H1 (cell line): ENCODE measurements at regions not wholly inside any gene's neighbourhood (a gene's known extent, or its start where the extent isn't known, plus 50 kb on each side); places are given as distances from the start of the nearest gene placed in this dataset.

Source experiments
- CBX5 ChIP-seq: fragments of 300-800, 300-1000 bp; sonication (generic); IDR thresholded peaks from 2 replicates; pipeline ENCODE4 v1.7.1; 2016; ENCODE audit warnings: antibody characterized with exemption, low read length, low read depth
- CEBPB ChIP-seq: IDR thresholded peaks from 2 replicates; pipeline ENCODE4 v1.6.1; 2012; ENCODE audit warnings: low read depth, low read length
- CHD7 ChIP-seq: fragments of 300-600 bp; sonication (generic); IDR thresholded peaks from 2 replicates; pipeline ENCODE4 v1.7.1; 2012; ENCODE audit warnings: low read length, moderate library complexity, mild to moderate bottlenecking, inconsistent platforms; ENCODE audit not compliant: insufficient replicate concordance
- EGR1 ChIP-seq: IDR thresholded peaks from 2 replicates; pipeline ENCODE4 v1.6.1; 2011; ENCODE audit warnings: low read depth, low read length, borderline replicate concordance
- HDAC6 ChIP-seq: IDR thresholded peaks from one replicate; pipeline ENCODE4 v1.7.1; 2012; ENCODE audit warnings: low read depth, mild to moderate bottlenecking, inconsistent platforms, low read length, moderate library complexity
- MAFK ChIP-seq: IDR thresholded peaks from 2 replicates; pipeline ENCODE4 v1.6.1; 2012; ENCODE audit warnings: low read depth, mild to moderate bottlenecking, improper control_type of control experiment, low read length
- PHF8 ChIP-seq: fragments of 200-600 bp; sonication (generic); conservative IDR thresholded peaks from 2 replicates; pipeline ENCODE4 v1.7.1; 2012; ENCODE audit warnings: low read depth, mild to moderate bottlenecking, inconsistent platforms, low read length, moderate library complexity
- POLR2AphosphoS5 ChIP-seq: IDR thresholded peaks from 2 replicates; pipeline ENCODE4 v1.6.1; 2011; ENCODE audit warnings: low read depth, low read length
- RBBP5 ChIP-seq: IDR thresholded peaks from 2 replicates; pipeline ENCODE4 v1.7.1; 2012; ENCODE audit warnings: low read depth, mild to moderate bottlenecking, inconsistent platforms, low read length, moderate library complexity, borderline replicate concordance
- SIN3A ChIP-seq, 2 experiments: IDR thresholded peaks in 1 of 2; conservative IDR thresholded peaks in 1 of 2; 2 replicates each; pipeline ENCODE4 v1.6.1; 2011 to 2012; ENCODE audit warnings: low read length in 2 of 2, improper control_type of control experiment in 1 of 2, low read depth in 1 of 2, mild to moderate bottlenecking in 1 of 2
- SP2 ChIP-seq: IDR thresholded peaks from 2 replicates; pipeline ENCODE4 v1.6.1; 2012; ENCODE audit warnings: mild to moderate bottlenecking, low read length, inconsistent platforms
- SUZ12 ChIP-seq: fragments of 200-600 bp; sonication (generic); IDR thresholded peaks from 2 replicates; pipeline ENCODE4 v1.6.1; 2012; ENCODE audit warnings: mild to moderate bottlenecking, inconsistent platforms, low read length, moderate library complexity, mixed read lengths
- TCF12 ChIP-seq: IDR thresholded peaks from 2 replicates; pipeline ENCODE4 v1.6.1; 2011; ENCODE audit warnings: low read depth, mild to moderate bottlenecking, low read length
- YY1 ChIP-seq: IDR thresholded peaks from 2 replicates; pipeline ENCODE4 v1.6.1; 2011; ENCODE audit warnings: low read depth, mild to moderate bottlenecking, low read length

- TF ChIP-seq CHD7 (no peak), RBBP5 (no peak), SIN3A (conservative IDR thresholded peaks at IDR 0.05 in 1 of 2, IDR thresholded peaks at IDR 0.05 in 1 of 2; ENCODE audit: low read depth in 1 of 2, low read length in 2 of 2) (no peak), MAFK (no peak), HDAC6 (no peak), SP2 (no peak), CEBPB (no peak), EGR1 (no peak), PHF8 (no peak), SUZ12 (no peak), YY1 (no peak), CBX5 (no peak), TCF12 (no peak), POLR2AphosphoS5 (no peak)
Observed at GRCh38 chrY:15702131-15702530, 1177.8 kb downstream of the NLGN4Y start (continued).
